SK-N-SH treated with all-trans-retinoic acid at 6 μM for 48 hours (cell line): ENCODE measurements at regions not wholly inside any gene's neighbourhood (a gene's known extent, or its start where the extent isn't known, plus 50 kb on each side); places are given as distances from the start of the nearest gene placed in this dataset.

ENCODE experiments used
- ATAC-seq: fragments of 200-7000 bp; cut with Tn5 transposase; 3 replicates; pipeline ENCODE4 v1.9.1; 2020; ENCODE audit warnings: mild to moderate bottlenecking, moderate library complexity
- ARNTL ChIP-seq: fragments of 450-650 bp; formaldehyde crosslinking; IDR thresholded peaks from 2 replicates; pipeline ENCODE4 v1.5.0; 2020; ENCODE audit warnings: low read depth, mild to moderate bottlenecking, moderate library complexity, borderline replicate concordance
- BACH2 ChIP-seq: fragments of 250-450 bp; sonication (Bioruptor Pico); IDR thresholded peaks from 2 replicates; pipeline ENCODE4 v1.9.0; 2021; ENCODE audit warnings: mild to moderate bottlenecking, borderline replicate concordance
- CSDC2 ChIP-seq: fragments of 250-450 bp; sonication (Bioruptor Pico); IDR thresholded peaks from 2 replicates; pipeline ENCODE4 v1.5.0; 2020; ENCODE audit warnings: mild to moderate bottlenecking, moderate library complexity
- ESRRG ChIP-seq: fragments of 250-450 bp; sonication (Bioruptor Pico); IDR thresholded peaks from 2 replicates; pipeline ENCODE4 v1.6.1; 2021; ENCODE audit warnings: mild to moderate bottlenecking
- ISL1 ChIP-seq: fragments of 250-450 bp; sonication (Bioruptor Pico); IDR thresholded peaks from 2 replicates; pipeline ENCODE4 v2.1.2; 2022; ENCODE audit warnings: mild to moderate bottlenecking, moderate library complexity
- OSR1 ChIP-seq: fragments of 250-450 bp; sonication (Bioruptor Pico); IDR thresholded peaks from 2 replicates; pipeline ENCODE4 v1.8.0; 2022; ENCODE audit warnings: moderate library complexity, mild to moderate bottlenecking, inconsistent platforms
- PPARA ChIP-seq: fragments of 250-450 bp; sonication (Bioruptor Pico); IDR thresholded peaks from 2 replicates; pipeline ENCODE4 v1.5.0; 2020; ENCODE audit warnings: mild to moderate bottlenecking, borderline replicate concordance
- RARB ChIP-seq: fragments of 250-450 bp; sonication (Bioruptor Pico); IDR thresholded peaks from 2 replicates; pipeline ENCODE4 v1.8.0; 2021; ENCODE audit warnings: mild to moderate bottlenecking, moderate library complexity
- SNAI2 ChIP-seq: fragments of 250-450 bp; sonication (Bioruptor Pico); IDR thresholded peaks from 2 replicates; pipeline ENCODE4 v1.5.0; 2020; ENCODE audit warnings: mild to moderate bottlenecking, moderate library complexity
- TOX ChIP-seq: fragments of 250-450 bp; sonication (Bioruptor Pico); IDR thresholded peaks from 2 replicates; pipeline ENCODE4 v1.8.0; 2021; ENCODE audit warnings: mild to moderate bottlenecking, moderate library complexity, borderline replicate concordance
- ZC3H10 ChIP-seq: fragments of 250-450 bp; sonication (Bioruptor Pico); IDR thresholded peaks from 2 replicates; pipeline ENCODE4 v1.5.1; 2021; ENCODE audit warnings: mild to moderate bottlenecking, moderate library complexity
- ZFP3 ChIP-seq: fragments of 250-450 bp; sonication (Bioruptor Pico); IDR thresholded peaks from 2 replicates; pipeline ENCODE4 v1.5.0; 2020; ENCODE audit warnings: mild to moderate bottlenecking, moderate library complexity
- ZFP30 ChIP-seq: fragments of 450-650 bp; formaldehyde crosslinking; IDR thresholded peaks from 2 replicates; pipeline ENCODE4 v1.5.0; 2022; ENCODE audit warnings: mild to moderate bottlenecking, moderate library complexity
- ZNF565 ChIP-seq: fragments of 450-650 bp; formaldehyde crosslinking; conservative IDR thresholded peaks from 2 replicates; pipeline ENCODE4 v1.5.0; 2020; ENCODE audit warnings: low read depth, mild to moderate bottlenecking, moderate library complexity
- ZNF70 ChIP-seq: fragments of 450-650 bp; formaldehyde crosslinking; IDR thresholded peaks from 2 replicates; pipeline ENCODE4 v1.5.0; 2020; ENCODE audit warnings: mild to moderate bottlenecking, moderate library complexity
- ZNF8 ChIP-seq: fragments of 450-650 bp; formaldehyde crosslinking; IDR thresholded peaks from 2 replicates; pipeline ENCODE4 v1.5.0; 2020; ENCODE audit warnings: mild to moderate bottlenecking, moderate library complexity
- TF ChIP-seq, protein P1 (sequence below): fragments of 250-450 bp; sonication (Bioruptor Pico); IDR thresholded peaks from 2 replicates; pipeline ENCODE4 v1.8.0; 2021; ENCODE audit warnings: low read depth, mild to moderate bottlenecking, moderate library complexity, borderline replicate concordance
- TF ChIP-seq, protein P2 (sequence below): fragments of 250-450 bp; sonication (Bioruptor Pico); IDR thresholded peaks from 2 replicates; pipeline ENCODE4 v1.5.1; 2021; ENCODE audit warnings: mild to moderate bottlenecking, moderate library complexity
- TF ChIP-seq, protein P3 (sequence below): fragments of 250-450 bp; sonication (Bioruptor Pico); IDR thresholded peaks from 2 replicates; pipeline ENCODE4 v1.5.1; 2020; ENCODE audit warnings: low read depth, mild to moderate bottlenecking, moderate library complexity
- TF ChIP-seq, protein P4 (sequence below): fragments of 250-450 bp; sonication (Bioruptor Pico); IDR thresholded peaks from 2 replicates; pipeline ENCODE4 v1.8.0; 2020; ENCODE audit warnings: mild to moderate bottlenecking, moderate library complexity, borderline replicate concordance
- TF ChIP-seq, protein P5 (sequence below): fragments of 250-450 bp; sonication (Bioruptor Pico); IDR thresholded peaks from 2 replicates; pipeline ENCODE4 v1.5.0; 2020; ENCODE audit warnings: mild to moderate bottlenecking, moderate library complexity

DNA sequence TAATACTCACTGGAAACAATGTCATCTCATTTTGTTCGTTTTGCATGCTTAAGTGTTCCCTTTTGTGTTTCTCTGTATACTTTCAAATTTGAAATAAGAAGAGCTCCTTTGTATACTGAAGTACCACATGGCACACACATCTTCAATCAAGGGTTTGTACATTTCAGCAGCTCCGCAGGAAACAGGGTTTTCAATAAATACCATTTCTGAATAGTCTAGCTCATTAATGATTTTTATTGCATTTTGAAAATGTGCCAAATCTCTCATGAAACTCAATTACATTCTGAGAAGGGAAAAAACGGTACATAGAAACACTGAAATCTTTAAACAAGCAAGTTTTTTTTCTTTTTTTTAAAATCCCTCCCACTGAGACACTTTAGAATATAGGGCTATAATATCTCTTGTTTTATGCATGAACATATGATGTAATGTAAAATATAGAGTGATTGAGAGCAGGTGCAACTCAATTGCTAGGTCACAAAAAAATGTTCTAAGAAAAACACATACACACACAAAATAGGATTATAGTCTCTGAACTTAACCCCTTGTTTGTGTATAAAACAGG is 914.2 kb upstream of the PCDH7 start:
- TF ChIP-seq ZNF8 (CRISPR knock-in tag) (no peak), TOX (CRISPR knock-in tag) (no peak), ZNF565 (CRISPR knock-in tag) (no peak), ESRRG (CRISPR knock-in tag) (no peak), OSR1 (no peak), ARNTL (no peak), SNAI2 (CRISPR knock-in tag) (no peak)
- TF ChIP-seq, protein P1, sequence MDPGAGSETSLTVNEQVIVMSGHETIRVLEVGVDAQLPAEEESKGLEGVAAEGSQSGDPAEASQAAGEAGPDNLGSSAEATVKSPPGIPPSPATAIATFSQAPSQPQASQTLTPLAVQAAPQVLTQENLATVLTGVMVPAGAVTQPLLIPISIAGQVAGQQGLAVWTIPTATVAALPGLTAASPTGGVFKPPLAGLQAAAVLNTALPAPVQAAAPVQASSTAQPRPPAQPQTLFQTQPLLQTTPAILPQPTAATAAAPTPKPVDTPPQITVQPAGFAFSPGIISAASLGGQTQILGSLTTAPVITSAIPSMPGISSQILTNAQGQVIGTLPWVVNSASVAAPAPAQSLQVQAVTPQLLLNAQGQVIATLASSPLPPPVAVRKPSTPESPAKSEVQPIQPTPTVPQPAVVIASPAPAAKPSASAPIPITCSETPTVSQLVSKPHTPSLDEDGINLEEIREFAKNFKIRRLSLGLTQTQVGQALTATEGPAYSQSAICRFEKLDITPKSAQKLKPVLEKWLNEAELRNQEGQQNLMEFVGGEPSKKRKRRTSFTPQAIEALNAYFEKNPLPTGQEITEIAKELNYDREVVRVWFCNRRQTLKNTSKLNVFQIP (CRISPR knock-in tag), result no peak
- TF ChIP-seq, protein P2, sequence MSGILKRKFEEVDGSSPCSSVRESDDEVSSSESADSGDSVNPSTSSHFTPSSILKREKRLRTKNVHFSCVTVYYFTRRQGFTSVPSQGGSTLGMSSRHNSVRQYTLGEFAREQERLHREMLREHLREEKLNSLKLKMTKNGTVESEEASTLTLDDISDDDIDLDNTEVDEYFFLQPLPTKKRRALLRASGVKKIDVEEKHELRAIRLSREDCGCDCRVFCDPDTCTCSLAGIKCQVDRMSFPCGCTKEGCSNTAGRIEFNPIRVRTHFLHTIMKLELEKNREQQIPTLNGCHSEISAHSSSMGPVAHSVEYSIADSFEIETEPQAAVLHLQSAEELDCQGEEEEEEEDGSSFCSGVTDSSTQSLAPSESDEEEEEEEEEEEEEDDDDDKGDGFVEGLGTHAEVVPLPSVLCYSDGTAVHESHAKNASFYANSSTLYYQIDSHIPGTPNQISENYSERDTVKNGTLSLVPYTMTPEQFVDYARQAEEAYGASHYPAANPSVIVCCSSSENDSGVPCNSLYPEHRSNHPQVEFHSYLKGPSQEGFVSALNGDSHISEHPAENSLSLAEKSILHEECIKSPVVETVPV (CRISPR knock-in tag), result no peak
- TF ChIP-seq, protein P3, sequence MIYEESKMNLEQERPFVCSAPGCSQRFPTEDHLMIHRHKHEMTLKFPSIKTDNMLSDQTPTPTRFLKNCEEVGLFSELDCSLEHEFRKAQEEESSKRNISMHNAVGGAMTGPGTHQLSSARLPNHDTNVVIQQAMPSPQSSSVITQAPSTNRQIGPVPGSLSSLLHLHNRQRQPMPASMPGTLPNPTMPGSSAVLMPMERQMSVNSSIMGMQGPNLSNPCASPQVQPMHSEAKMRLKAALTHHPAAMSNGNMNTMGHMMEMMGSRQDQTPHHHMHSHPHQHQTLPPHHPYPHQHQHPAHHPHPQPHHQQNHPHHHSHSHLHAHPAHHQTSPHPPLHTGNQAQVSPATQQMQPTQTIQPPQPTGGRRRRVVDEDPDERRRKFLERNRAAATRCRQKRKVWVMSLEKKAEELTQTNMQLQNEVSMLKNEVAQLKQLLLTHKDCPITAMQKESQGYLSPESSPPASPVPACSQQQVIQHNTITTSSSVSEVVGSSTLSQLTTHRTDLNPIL (CRISPR knock-in tag), result no peak
- no peak for ATAC-seq

DNA sequence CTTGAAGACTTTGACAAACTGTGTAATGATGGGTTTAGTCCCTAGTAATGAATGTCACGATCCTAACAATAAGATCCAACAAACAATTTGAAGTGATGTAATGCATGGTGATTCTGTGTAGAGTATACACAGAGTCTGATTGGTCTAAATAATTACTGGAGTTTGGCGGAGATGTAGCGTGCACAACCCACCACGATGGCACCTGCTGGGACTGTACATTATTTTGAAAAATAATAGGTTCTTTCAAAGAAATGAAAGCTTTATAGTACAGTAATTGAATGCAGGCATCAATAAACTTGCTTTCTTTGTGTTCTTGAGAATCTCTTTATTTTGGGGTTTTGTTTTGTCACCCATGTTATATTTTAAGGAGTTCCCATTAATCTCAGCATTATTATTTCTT is 902.2 kb upstream of the PCDH7 start:
- ATAC-seq, result no peak
- TF ChIP-seq, protein P3 (CRISPR knock-in tag), result no peak
- TF ChIP-seq ESRRG (CRISPR knock-in tag) (no peak), ZFP3 (no peak), TOX (CRISPR knock-in tag) (no peak), ARNTL (no peak), ZNF8 (CRISPR knock-in tag) (no peak), ZC3H10 (CRISPR knock-in tag) (no peak), PPARA (no peak), CSDC2 (CRISPR knock-in tag) (no peak), ZNF565 (CRISPR knock-in tag) (no peak), RARB (CRISPR knock-in tag) (no peak), ISL1 (no peak), BACH2 (CRISPR knock-in tag) (no peak)
- TF ChIP-seq, protein P1 (CRISPR knock-in tag), result no peak
- TF ChIP-seq, protein P4, sequence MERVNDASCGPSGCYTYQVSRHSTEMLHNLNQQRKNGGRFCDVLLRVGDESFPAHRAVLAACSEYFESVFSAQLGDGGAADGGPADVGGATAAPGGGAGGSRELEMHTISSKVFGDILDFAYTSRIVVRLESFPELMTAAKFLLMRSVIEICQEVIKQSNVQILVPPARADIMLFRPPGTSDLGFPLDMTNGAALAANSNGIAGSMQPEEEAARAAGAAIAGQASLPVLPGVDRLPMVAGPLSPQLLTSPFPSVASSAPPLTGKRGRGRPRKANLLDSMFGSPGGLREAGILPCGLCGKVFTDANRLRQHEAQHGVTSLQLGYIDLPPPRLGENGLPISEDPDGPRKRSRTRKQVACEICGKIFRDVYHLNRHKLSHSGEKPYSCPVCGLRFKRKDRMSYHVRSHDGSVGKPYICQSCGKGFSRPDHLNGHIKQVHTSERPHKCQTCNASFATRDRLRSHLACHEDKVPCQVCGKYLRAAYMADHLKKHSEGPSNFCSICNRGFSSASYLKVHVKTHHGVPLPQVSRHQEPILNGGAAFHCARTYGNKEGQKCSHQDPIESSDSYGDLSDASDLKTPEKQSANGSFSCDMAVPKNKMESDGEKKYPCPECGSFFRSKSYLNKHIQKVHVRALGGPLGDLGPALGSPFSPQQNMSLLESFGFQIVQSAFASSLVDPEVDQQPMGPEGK (CRISPR knock-in tag), result no peak
- TF ChIP-seq, protein P2 (CRISPR knock-in tag), result no peak

GRCh38 chr4:29829067-29829466 is 891.1 kb upstream of the PCDH7 start:
- no peak for ATAC-seq
- no peak for TF ChIP-seq ZFP30 (CRISPR knock-in tag)
- TF ChIP-seq ZNF565 (CRISPR knock-in tag), result no peak
- no peak for TF ChIP-seq PPARA
- no peak for TF ChIP-seq ZC3H10 (CRISPR knock-in tag)
- no peak for TF ChIP-seq ARNTL
- no peak for TF ChIP-seq ISL1
- TF ChIP-seq SNAI2 (CRISPR knock-in tag), result no peak
- TF ChIP-seq ZFP3, result no peak
- no peak for TF ChIP-seq ESRRG (CRISPR knock-in tag)
- no peak for TF ChIP-seq ZNF70 (CRISPR knock-in tag)
- TF ChIP-seq, protein P3 (CRISPR knock-in tag), result no peak
- TF ChIP-seq, protein P5, sequence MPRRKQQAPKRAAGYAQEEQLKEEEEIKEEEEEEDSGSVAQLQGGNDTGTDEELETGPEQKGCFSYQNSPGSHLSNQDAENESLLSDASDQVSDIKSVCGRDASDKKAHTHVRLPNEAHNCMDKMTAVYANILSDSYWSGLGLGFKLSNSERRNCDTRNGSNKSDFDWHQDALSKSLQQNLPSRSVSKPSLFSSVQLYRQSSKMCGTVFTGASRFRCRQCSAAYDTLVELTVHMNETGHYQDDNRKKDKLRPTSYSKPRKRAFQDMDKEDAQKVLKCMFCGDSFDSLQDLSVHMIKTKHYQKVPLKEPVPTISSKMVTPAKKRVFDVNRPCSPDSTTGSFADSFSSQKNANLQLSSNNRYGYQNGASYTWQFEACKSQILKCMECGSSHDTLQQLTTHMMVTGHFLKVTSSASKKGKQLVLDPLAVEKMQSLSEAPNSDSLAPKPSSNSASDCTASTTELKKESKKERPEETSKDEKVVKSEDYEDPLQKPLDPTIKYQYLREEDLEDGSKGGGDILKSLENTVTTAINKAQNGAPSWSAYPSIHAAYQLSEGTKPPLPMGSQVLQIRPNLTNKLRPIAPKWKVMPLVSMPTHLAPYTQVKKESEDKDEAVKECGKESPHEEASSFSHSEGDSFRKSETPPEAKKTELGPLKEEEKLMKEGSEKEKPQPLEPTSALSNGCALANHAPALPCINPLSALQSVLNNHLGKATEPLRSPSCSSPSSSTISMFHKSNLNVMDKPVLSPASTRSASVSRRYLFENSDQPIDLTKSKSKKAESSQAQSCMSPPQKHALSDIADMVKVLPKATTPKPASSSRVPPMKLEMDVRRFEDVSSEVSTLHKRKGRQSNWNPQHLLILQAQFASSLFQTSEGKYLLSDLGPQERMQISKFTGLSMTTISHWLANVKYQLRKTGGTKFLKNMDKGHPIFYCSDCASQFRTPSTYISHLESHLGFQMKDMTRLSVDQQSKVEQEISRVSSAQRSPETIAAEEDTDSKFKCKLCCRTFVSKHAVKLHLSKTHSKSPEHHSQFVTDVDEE, result no peak
